GM12878 (cell line): ENCODE measurements at regions not wholly inside any gene's neighbourhood (a gene's known extent, or its start where the extent isn't known, plus 50 kb on each side); places are given as distances from the start of the nearest gene placed in this dataset.

Experiments used
- POLR2AphosphoS5 ChIP-seq: IDR thresholded peaks from 2 replicates; pipeline ENCODE4 v1.6.1; 2011; ENCODE audit warnings: mild to moderate bottlenecking, low read length, inconsistent platforms
- SREBF1 ChIP-seq: IDR thresholded peaks from 2 replicates; pipeline ENCODE4 v1.6.1; 2012; ENCODE audit warnings: mild to moderate bottlenecking, low read length
- ZBED1 ChIP-seq: IDR thresholded peaks from 2 replicates; pipeline ENCODE4 v1.6.1; 2016; ENCODE audit warnings: borderline replicate concordance
- TF ChIP-seq, protein P1 (sequence below): IDR thresholded peaks from 2 replicates; pipeline ENCODE4 v1.6.1; 2012; ENCODE audit warnings: low read depth, low read length, improper control_type of control experiment
- TF ChIP-seq, protein P2 (sequence below), 3 experiments: IDR thresholded peaks in 2 of 3; conservative IDR thresholded peaks in 1 of 3; 2 replicates each; pipeline ENCODE4 v1.5.1; 2011; ENCODE audit warnings: low read depth in 3 of 3, low read length in 3 of 3, mild to moderate bottlenecking in 3 of 3, control low read depth in 2 of 3, moderate library complexity in 2 of 3, inconsistent platforms in 1 of 3, mixed read lengths in 1 of 3; ENCODE audit not compliant: control insufficient read depth in 2 of 3, insufficient read depth in 1 of 3; ENCODE audit errors: extremely low read depth in 1 of 3

GRCh38 chrX:110588853-110589252, 206.8 kb downstream of the CHRDL1 start:
- TF ChIP-seq SREBF1 = no peak
- TF ChIP-seq ZBED1 = no peak
- TF ChIP-seq, protein P1, sequence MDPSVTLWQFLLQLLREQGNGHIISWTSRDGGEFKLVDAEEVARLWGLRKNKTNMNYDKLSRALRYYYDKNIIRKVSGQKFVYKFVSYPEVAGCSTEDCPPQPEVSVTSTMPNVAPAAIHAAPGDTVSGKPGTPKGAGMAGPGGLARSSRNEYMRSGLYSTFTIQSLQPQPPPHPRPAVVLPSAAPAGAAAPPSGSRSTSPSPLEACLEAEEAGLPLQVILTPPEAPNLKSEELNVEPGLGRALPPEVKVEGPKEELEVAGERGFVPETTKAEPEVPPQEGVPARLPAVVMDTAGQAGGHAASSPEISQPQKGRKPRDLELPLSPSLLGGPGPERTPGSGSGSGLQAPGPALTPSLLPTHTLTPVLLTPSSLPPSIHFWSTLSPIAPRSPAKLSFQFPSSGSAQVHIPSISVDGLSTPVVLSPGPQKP = no peak
- TF ChIP-seq, protein P2, sequence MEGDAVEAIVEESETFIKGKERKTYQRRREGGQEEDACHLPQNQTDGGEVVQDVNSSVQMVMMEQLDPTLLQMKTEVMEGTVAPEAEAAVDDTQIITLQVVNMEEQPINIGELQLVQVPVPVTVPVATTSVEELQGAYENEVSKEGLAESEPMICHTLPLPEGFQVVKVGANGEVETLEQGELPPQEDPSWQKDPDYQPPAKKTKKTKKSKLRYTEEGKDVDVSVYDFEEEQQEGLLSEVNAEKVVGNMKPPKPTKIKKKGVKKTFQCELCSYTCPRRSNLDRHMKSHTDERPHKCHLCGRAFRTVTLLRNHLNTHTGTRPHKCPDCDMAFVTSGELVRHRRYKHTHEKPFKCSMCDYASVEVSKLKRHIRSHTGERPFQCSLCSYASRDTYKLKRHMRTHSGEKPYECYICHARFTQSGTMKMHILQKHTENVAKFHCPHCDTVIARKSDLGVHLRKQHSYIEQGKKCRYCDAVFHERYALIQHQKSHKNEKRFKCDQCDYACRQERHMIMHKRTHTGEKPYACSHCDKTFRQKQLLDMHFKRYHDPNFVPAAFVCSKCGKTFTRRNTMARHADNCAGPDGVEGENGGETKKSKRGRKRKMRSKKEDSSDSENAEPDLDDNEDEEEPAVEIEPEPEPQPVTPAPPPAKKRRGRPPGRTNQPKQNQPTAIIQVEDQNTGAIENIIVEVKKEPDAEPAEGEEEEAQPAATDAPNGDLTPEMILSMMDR (IDR thresholded peaks at IDR 0.05 in 2 of 3, conservative IDR thresholded peaks at IDR 0.05 in 1 of 3; ENCODE audit: control insufficient read depth in 2 of 3, extremely low read depth in 1 of 3, insufficient read depth in 1 of 3, low read depth in 3 of 3, low read length in 3 of 3) = no peak; a peak in 1 of 6 replicates
- TF ChIP-seq POLR2AphosphoS5 = no peak
